OCI-LY3 (cell line): ENCODE measurements at regions not wholly inside any gene's neighbourhood (a gene's known extent, or its start where the extent isn't known, plus 50 kb on each side); places are given as distances from the start of the nearest gene placed in this dataset.
"Not testable (repeated sequence)": the region's sequence is repeated elsewhere in the genome, so short reads cannot be mapped to it uniquely, and the experiment has no call there.

Experiments
- H2AFZ ChIP-seq: fragments of 200-600, 300-600 bp; shearing (Covaris generic); 2 replicates; pipeline ENCODE4 v1.6.0; 2014; ENCODE audit warnings: antibody characterized with exemption, low read depth, low read length
- H3K27ac ChIP-seq: fragments of 200-600, 300-600 bp; sonication (generic); 2 replicates; pipeline ENCODE4 v1.5.1; 2014; ENCODE audit warnings: mild to moderate bottlenecking, low read length, moderate library complexity, mixed read lengths
- H3K27me3 ChIP-seq: fragments of 200-600, 300-600 bp; sonication (generic); 2 replicates; pipeline ENCODE4 v1.6.1; 2014; ENCODE audit warnings: low read depth, low read length, mixed read lengths
- H3K36me3 ChIP-seq: fragments of 200-600, 300-600 bp; sonication (generic); replicated peaks from 2 replicates; pipeline ENCODE3; 2014; ENCODE audit warnings: low read depth, low read length, mixed read lengths
- H3K4me1 ChIP-seq: fragments of 300-600, 200-600 bp; sonication (generic); 2 replicates; pipeline ENCODE4 v1.6.1; 2014; ENCODE audit warnings: low read length, mixed read lengths
- H3K4me2 ChIP-seq: fragments of 200-600, 300-600 bp; sonication (generic); 2 replicates; pipeline ENCODE4 v1.6.1; 2014; ENCODE audit warnings: low read length, mixed read lengths
- H3K4me3 ChIP-seq: fragments of 300-600, 200-600 bp; sonication (generic); 2 replicates; pipeline ENCODE4 v1.5.1; 2014; ENCODE audit warnings: antibody characterized with exemption, mild to moderate bottlenecking, low read length, moderate library complexity
- H3K79me2 ChIP-seq: fragments of 300-600, 200-600 bp; shearing (Covaris generic); 2 replicates; pipeline ENCODE4 v1.6.1; 2014; ENCODE audit warnings: mild to moderate bottlenecking, low read length, mixed read lengths
- H3K9ac ChIP-seq: fragments of 300-600, 200-600 bp; shearing (Covaris generic); 2 replicates; pipeline ENCODE4 v1.6.0; 2014; ENCODE audit warnings: mild to moderate bottlenecking, low read length, moderate library complexity
- H3K9me3 ChIP-seq: fragments of 200-600, 300-600 bp; shearing (Covaris generic); 2 replicates; pipeline ENCODE4 v1.6.1; 2014; ENCODE audit warnings: low read length, mixed read lengths; ENCODE audit not compliant: insufficient read depth
- H4K20me1 ChIP-seq: fragments of 200-600, 300-600 bp; sonication (generic); 2 replicates; pipeline ENCODE4 v1.6.1; 2016; ENCODE audit warnings: low read length, mixed read lengths; ENCODE audit not compliant: insufficient read depth
- CTCF ChIP-seq: fragments of 200-600, 300-600 bp; sonication (generic); IDR thresholded peaks from 2 replicates; pipeline ENCODE4 v1.5.1; 2014; ENCODE audit warnings: antibody characterized with exemption, low read length, low read depth
- EZH2phosphoT487 ChIP-seq: fragments of 200-600 bp; shearing (Covaris generic); IDR thresholded peaks from 2 replicates; pipeline ENCODE4 v1.6.1; 2018; ENCODE audit warnings: antibody characterized with exemption, mixed run types, low read depth

GRCh38 chrX:129091097-129091496 is 432.2 kb downstream of the SMARCA1 start:
- no peaks in the 10 kb centered on the region for H3K27me3 ChIP-seq
- no peak overlapping the region for H3K4me3 ChIP-seq
- peaks cover 21% of the 10 kb centered on the region for H3K4me1 ChIP-seq
- H3K36me3 ChIP-seq, result no peaks in the 10 kb centered on the region
- no peak overlapping the region for H2AFZ ChIP-seq
- H3K4me2 ChIP-seq, result no peak overlapping the region
- no peaks in the 10 kb centered on the region for H3K79me2 ChIP-seq
- no peak overlapping the region for H3K9ac ChIP-seq
- H3K27ac ChIP-seq, result no peak overlapping the region
- H4K20me1 ChIP-seq, result no peaks in the 10 kb centered on the region
- TF ChIP-seq CTCF, result no peak
- no peak for TF ChIP-seq EZH2phosphoT487
- H3K9me3 ChIP-seq, result no peaks in the 10 kb centered on the region; the same call in 1 of the 2 replicates

GRCh38 chrX:129086802-129087201 is 436.5 kb downstream of the SMARCA1 start:
- Histone ChIP-seq H3K9ac (no peak overlapping the region), H3K4me1 (peaks cover 21% of the 10 kb centered on the region), H2AFZ (no peak overlapping the region), H3K27me3 (no peaks in the 10 kb centered on the region), H3K4me2 (no peak overlapping the region), H3K79me2 (no peaks in the 10 kb centered on the region), H3K9me3 (no peaks in the 10 kb centered on the region; the same call in 1 of the 2 replicates), H4K20me1 (no peaks in the 10 kb centered on the region), H3K27ac (no peak overlapping the region), H3K36me3 (no peaks in the 10 kb centered on the region), H3K4me3 (no peak overlapping the region)
- no peak for TF ChIP-seq EZH2phosphoT487
- TF ChIP-seq CTCF, result no peak

- H3K79me2 ChIP-seq, H3K4me3 ChIP-seq, H3K4me2 ChIP-seq, H3K27me3 ChIP-seq, H2AFZ ChIP-seq, H3K4me1 ChIP-seq, H3K9ac ChIP-seq, H3K36me3 ChIP-seq, H4K20me1 ChIP-seq, H3K27ac ChIP-seq, H3K9me3 ChIP-seq: not testable (repeated sequence)
Observed at GRCh38 chrX:129084291-129084690, 439.0 kb downstream of the SMARCA1 start.

GRCh38 chrX:129077424-129078170 is 445.7 kb downstream of the SMARCA1 start:
- no peaks in the 10 kb centered on the region for H3K27me3 ChIP-seq
- TF ChIP-seq CTCF, result no peak
- TF ChIP-seq EZH2phosphoT487, result no peak

More at GRCh38 chrX:129077424-129078170, 445.7 kb downstream of the SMARCA1 start:
- Histone ChIP-seq H2AFZ (no peak overlapping the region), H3K4me1 (no peaks in the 10 kb centered on the region), H4K20me1 (no peaks in the 10 kb centered on the region), H3K4me2 (no peak overlapping the region), H3K36me3 (no peaks in the 10 kb centered on the region), H3K9ac (no peak overlapping the region), H3K9me3 (peaks cover 3% of the 10 kb centered on the region; the same call in 1 of the 2 replicates), H3K79me2 (no peaks in the 10 kb centered on the region), H3K4me3 (no peak overlapping the region), H3K27ac (no peak overlapping the region)
